GM12872 (cell line): ENCODE measurements at regions not wholly inside any gene's neighbourhood (a gene's known extent, or its start where the extent isn't known, plus 50 kb on each side); places are given as distances from the start of the nearest gene placed in this dataset.

Experiments used
- CTCF ChIP-seq: IDR thresholded peaks from 3 replicates; pipeline ENCODE4 v1.5.1; 2011; ENCODE audit warnings: low read depth, mild to moderate bottlenecking, low read length, moderate library complexity; ENCODE audit not compliant: insufficient read depth

- no peak for TF ChIP-seq CTCF
Measured at GRCh38 chr6:125380474-125380873, 78.7 kb upstream of the HDDC2 start.

DNA sequence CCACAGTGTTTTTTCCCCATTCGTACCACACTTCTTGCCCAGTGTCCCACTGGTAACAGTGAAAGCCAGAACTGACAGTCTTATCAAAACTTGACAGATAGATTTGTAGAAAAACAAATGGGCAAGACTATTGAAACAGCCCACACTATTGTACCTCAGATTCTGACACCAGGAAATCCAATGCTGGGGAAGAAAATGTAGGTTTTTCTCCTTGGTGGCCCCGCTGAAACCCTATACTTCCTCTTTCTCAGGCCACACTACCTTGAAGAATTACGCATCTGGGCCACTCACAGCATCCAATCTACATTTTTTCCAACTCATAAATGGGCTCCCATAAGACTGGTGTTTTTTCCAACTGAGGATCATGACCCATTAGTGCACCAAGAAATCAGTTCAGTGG, 90.9 kb upstream of the HDDC2 start:
- TF ChIP-seq CTCF: no peak

- TF ChIP-seq CTCF: no peak
Measured at GRCh38 chr6:125393449-125393858, 91.7 kb upstream of the HDDC2 start.

DNA sequence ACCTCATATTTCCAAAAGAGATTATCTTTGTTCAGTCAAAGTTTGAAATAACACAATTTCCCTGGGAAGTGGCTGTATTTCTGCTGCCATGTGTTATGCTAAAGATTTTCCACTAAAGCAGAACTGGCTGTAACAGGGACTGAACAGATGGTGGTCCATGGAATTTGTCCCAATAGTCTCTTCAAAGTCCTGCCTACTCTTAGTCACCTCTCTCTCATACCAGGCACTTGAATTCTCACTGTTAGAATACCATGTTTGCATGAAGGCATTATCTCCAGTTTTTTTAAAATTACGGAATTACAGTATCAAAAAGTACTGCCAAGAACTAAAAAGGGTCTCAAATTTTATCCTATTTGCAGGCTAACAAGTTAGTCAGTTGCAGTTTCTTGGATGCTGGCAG, 105.0 kb upstream of the HDDC2 start:
- TF ChIP-seq CTCF: no peak

- TF ChIP-seq CTCF: no peak
Measured at GRCh38 chr6:125414507-125414906, 112.7 kb upstream of the HDDC2 start.

- TF ChIP-seq CTCF: no peak
Measured at GRCh38 chr6:125415913-125416312, 114.1 kb upstream of the HDDC2 start.

- TF ChIP-seq CTCF: no peak
Measured at GRCh38 chr6:125421836-125422235, 120.1 kb upstream of the HDDC2 start.

GRCh38 chr6:125423047-125423446, 121.3 kb upstream of the HDDC2 start:
- TF ChIP-seq CTCF: no peak
